SK-N-SH (cell line): ENCODE measurements at regions not wholly inside any gene's neighbourhood (a gene's known extent, or its start where the extent isn't known, plus 50 kb on each side); places are given as distances from the start of the nearest gene placed in this dataset.

Experiments used
- CTCF ChIA-PET: fragments of 300-600, 350-600 bp; formaldehyde crosslinking; extraction: SDS; loops from one replicate; lab custom pipeline; 2021; lab: Yijun Ruan, JAX
- POLR2A ChIA-PET: fragments of 350-600 bp; sonication (Branson Sonifier 250); formaldehyde crosslinking; extraction: SDS; loops from one replicate; lab custom pipeline; 2020; ENCODE audit warnings: antibody characterized with exemption, inconsistent platforms; lab: Yijun Ruan, JAX
- DNase-seq: peaks from one replicate; pipeline ENCODE4 v3.0.0; 2012
- H2AFZ ChIP-seq: fragments of 200-600 bp; sonication (generic); 2 replicates; pipeline ENCODE4 v1.8.1; 2016; ENCODE audit warnings: antibody characterized with exemption, mild to moderate bottlenecking, low read depth
- H3F3A ChIP-seq: fragments of 200-600 bp; sonication (generic); replicated peaks from 2 replicates; pipeline ENCODE3; 2016; ENCODE audit warnings: antibody characterized with exemption, mild to moderate bottlenecking; ENCODE audit not compliant: insufficient read depth
- H3K27ac ChIP-seq, 2 experiments: fragments of 200-500 bp in 1 of 2; fragments of 200-600 bp in 1 of 2; sonication (Bioruptor generic) in 1 of 2; sonication (generic), shearing (Covaris generic) in 1 of 2; 2 replicates each; pipeline versions ENCODE4 v1.5.1 to v1.6.1; 2014 to 2016; ENCODE audit warnings: low read depth in 2 of 2, inconsistent platforms in 1 of 2, low read length in 1 of 2, mild to moderate bottlenecking in 1 of 2, mixed read lengths in 1 of 2
- H3K27me3 ChIP-seq: fragments of 200-600 bp; sonication (generic), shearing (Covaris generic); 2 replicates; pipeline ENCODE4 v1.6.1; 2016; ENCODE audit warnings: mixed run types; ENCODE audit not compliant: insufficient read depth
- H3K36me3 ChIP-seq, 2 experiments: fragments of 200-500 bp in 1 of 2; fragments of 200-600 bp in 1 of 2; sonication (Bioruptor generic) in 1 of 2; sonication (generic) in 1 of 2; replicated peaks in 1 of 2; 2 replicates each; pipeline versions ENCODE3 to v1.5.1; 2014 to 2016; ENCODE audit warnings: low read length in 1 of 2, mild to moderate bottlenecking in 1 of 2; ENCODE audit not compliant: insufficient read depth in 2 of 2, control insufficient read depth in 1 of 2
- H3K4me1 ChIP-seq, 2 experiments: fragments of 200-500 bp in 1 of 2; fragments of 200-600 bp in 1 of 2; sonication (Bioruptor generic) in 1 of 2; sonication (generic), shearing (Covaris generic) in 1 of 2; 2 replicates each; pipeline versions ENCODE4 v1.5.1 to v1.6.1; 2014 to 2016; ENCODE audit warnings: low read depth in 1 of 2, low read length in 1 of 2, mixed run types in 1 of 2; ENCODE audit not compliant: insufficient read depth in 2 of 2, control insufficient read depth in 1 of 2
- H3K4me2 ChIP-seq: fragments of 200-600 bp; sonication (generic), shearing (Covaris generic); 2 replicates; pipeline ENCODE4 v1.6.1; 2017; ENCODE audit warnings: mixed run types
- H3K4me3 ChIP-seq, 2 experiments: fragments of 200-500 bp in 1 of 2; fragments of 200-600 bp in 1 of 2; sonication (Bioruptor generic) in 1 of 2; sonication (generic), shearing (Covaris generic) in 1 of 2; 2 replicates each; pipeline versions ENCODE4 v1.5.1 to v1.8.1; 2014 to 2016; ENCODE audit warnings: low read depth in 2 of 2, inconsistent platforms in 1 of 2, low read length in 1 of 2, mild to moderate bottlenecking in 1 of 2, mixed read lengths in 1 of 2, moderate library complexity in 1 of 2
- H3K79me2 ChIP-seq: fragments of 200-600 bp; sonication (generic); 2 replicates; pipeline ENCODE4 v1.8.1; 2017; ENCODE audit warnings: mild to moderate bottlenecking; ENCODE audit not compliant: insufficient read depth
- H3K9ac ChIP-seq: fragments of 200-600 bp; sonication (generic); 2 replicates; pipeline ENCODE4 v1.6.1; 2017; ENCODE audit warnings: mixed run types
- H3K9me2 ChIP-seq: fragments of 200-600 bp; sonication (generic); 2 replicates; pipeline ENCODE4 v1.6.1; 2017; ENCODE audit warnings: mixed run types
- H3K9me3 ChIP-seq: fragments of 200-600 bp; sonication (generic); 2 replicates; pipeline ENCODE4 v1.6.1; 2017; ENCODE audit warnings: mixed run types, mild to moderate bottlenecking, moderate library complexity
- H4K20me1 ChIP-seq: fragments of 200-600 bp; sonication (generic); 2 replicates; pipeline ENCODE4 v1.6.1; 2017; ENCODE audit warnings: mild to moderate bottlenecking, mixed run types; ENCODE audit not compliant: insufficient read depth
- ELF1 ChIP-seq: IDR thresholded peaks from 2 replicates; pipeline ENCODE4 v1.4.0; 2012
- FOSL2 ChIP-seq: IDR thresholded peaks from 2 replicates; pipeline ENCODE4 v1.4.0; 2012; ENCODE audit warnings: low read depth, mild to moderate bottlenecking, moderate library complexity, borderline replicate concordance
- IRF3 ChIP-seq: fragments of 150-350 bp; IDR thresholded peaks from 2 replicates; pipeline ENCODE4 v1.6.1; 2016; ENCODE audit warnings: mild to moderate bottlenecking, low read depth, low read length
- MEF2A ChIP-seq: IDR thresholded peaks from 2 replicates; pipeline ENCODE4 v1.4.0; 2012; ENCODE audit warnings: low read depth, borderline replicate concordance
- MXI1 ChIP-seq: IDR thresholded peaks from 2 replicates; pipeline ENCODE4 v1.6.1; 2012; ENCODE audit warnings: mild to moderate bottlenecking, low read depth, low read length, improper control_type of control experiment
- NRF1 ChIP-seq: IDR thresholded peaks from 2 replicates; pipeline ENCODE4 v1.6.1; 2012; ENCODE audit warnings: low read depth, mild to moderate bottlenecking, low read length
- POLR2AphosphoS5 ChIP-seq: IDR thresholded peaks from 2 replicates; pipeline ENCODE4 v1.6.1; 2012; ENCODE audit warnings: low read depth, low read length
- RCOR1 ChIP-seq: fragments of 150-350 bp; IDR thresholded peaks from 2 replicates; pipeline ENCODE4 v1.6.1; 2017; ENCODE audit warnings: antibody characterized with exemption, low read length
- RFX5 ChIP-seq: IDR thresholded peaks from 2 replicates; pipeline ENCODE4 v1.6.1; 2012; ENCODE audit warnings: mild to moderate bottlenecking, improper control_type of control experiment, low read length
- RXRA ChIP-seq: IDR thresholded peaks from 2 replicates; pipeline ENCODE4 v1.4.0; 2012; ENCODE audit warnings: low read depth, mild to moderate bottlenecking, borderline replicate concordance
- SIN3A ChIP-seq: IDR thresholded peaks from 2 replicates; pipeline ENCODE4 v1.6.1; 2012; ENCODE audit warnings: low read depth, mild to moderate bottlenecking, low read length, moderate library complexity, borderline replicate concordance
- SMC3 ChIP-seq: IDR thresholded peaks from 2 replicates; pipeline ENCODE4 v1.6.1; 2012; ENCODE audit warnings: low read depth, low read length, improper control_type of control experiment
- TCF12 ChIP-seq: IDR thresholded peaks from 2 replicates; pipeline ENCODE4 v1.4.0; 2012
- TEAD4 ChIP-seq: IDR thresholded peaks from 2 replicates; pipeline ENCODE4 v1.4.0; 2012; ENCODE audit warnings: mild to moderate bottlenecking, borderline replicate concordance; ENCODE audit not compliant: insufficient read depth
- USF1 ChIP-seq: IDR thresholded peaks from 2 replicates; pipeline ENCODE4 v1.4.0; 2012; ENCODE audit warnings: low read depth, borderline replicate concordance
- USF2 ChIP-seq: fragments of 150-350 bp; IDR thresholded peaks from 2 replicates; pipeline ENCODE4 v1.6.1; 2017; ENCODE audit warnings: antibody characterized with exemption, low read length, low read depth, borderline replicate concordance
- WGBS: methylation state at CpG from one replicate; pipeline ENCODE4 v1.1.6; 2017; ENCODE audit warnings: low lambda C conversion rate; 5-methylcytosine and 5-hydroxymethylcytosine counted together

GRCh38 chr3:70137366-70137765, 137.8 kb downstream of the SAMMSON start:
- Histone ChIP-seq H4K20me1 (no peaks in the 10 kb centered on the region), H3K9me3 (no peaks in the 10 kb centered on the region), H3K27me3 (no peaks in the 10 kb centered on the region), H3K4me2 (no peak overlapping the region), H3K36me3 (no peaks in the 10 kb centered on the region), H3K27ac (no peak overlapping the region), H3K4me3 (no peak overlapping the region), H3F3A (no peaks in the 10 kb centered on the region), H3K9me2 (no peaks in the 10 kb centered on the region), H2AFZ (no peak overlapping the region), H3K4me1 (no peaks in the 10 kb centered on the region), H3K9ac (no peak overlapping the region), H3K79me2 (no peaks in the 10 kb centered on the region)
- CTCF ChIA-PET: no interaction called here
- POLR2A ChIA-PET: no interaction called here
- DNase-seq: no peak
- no peak for TF ChIP-seq MXI1
- no peak for TF ChIP-seq FOSL2
- no peak for TF ChIP-seq ELF1
- TF ChIP-seq RCOR1: no peak
- TF ChIP-seq RFX5: no peak
- TF ChIP-seq TCF12: no peak
- WGBS: 13% methylated on average over 2 of the region's 2 CpGs

GRCh38 chr3:70138606-70139005, 139.1 kb downstream of the SAMMSON start:
- POLR2A ChIA-PET: no interaction called here
- Histone ChIP-seq H4K20me1 (no peaks in the 10 kb centered on the region), H3K4me1 (no peaks in the 10 kb centered on the region), H3K27me3 (no peaks in the 10 kb centered on the region), H3K4me2 (no peak overlapping the region), H3K4me3 (no peak overlapping the region), H3K9me2 (no peaks in the 10 kb centered on the region), H2AFZ (no peak overlapping the region), H3K9ac (no peak overlapping the region), H3K9me3 (no peaks in the 10 kb centered on the region), H3K27ac (no peak overlapping the region), H3K79me2 (no peaks in the 10 kb centered on the region), H3K36me3 (no peaks in the 10 kb centered on the region), H3F3A (no peaks in the 10 kb centered on the region)
- DNase-seq: no peak
- TF ChIP-seq POLR2AphosphoS5 (no peak), TEAD4 (no peak), MEF2A (no peak), USF1 (no peak), RXRA (no peak), NRF1 (no peak), USF2 (no peak), ELF1 (no peak), SIN3A (no peak), SMC3 (no peak), IRF3 (no peak)
- CTCF ChIA-PET: no interaction called here
- 0% methylated on average over 1 of the region's 1 CpG for WGBS
